IPS DF 19.7 (cell line): ENCODE measurements at regions not wholly inside any gene's neighbourhood (a gene's known extent, or its start where the extent isn't known, plus 50 kb on each side); places are given as distances from the start of the nearest gene placed in this dataset.

ENCODE experiments used
- DNase-seq: peaks from one replicate; pipeline ENCODE4 v3.0.0-alpha.2; 2013; ENCODE audit warnings: low read depth, low spot score

DNA sequence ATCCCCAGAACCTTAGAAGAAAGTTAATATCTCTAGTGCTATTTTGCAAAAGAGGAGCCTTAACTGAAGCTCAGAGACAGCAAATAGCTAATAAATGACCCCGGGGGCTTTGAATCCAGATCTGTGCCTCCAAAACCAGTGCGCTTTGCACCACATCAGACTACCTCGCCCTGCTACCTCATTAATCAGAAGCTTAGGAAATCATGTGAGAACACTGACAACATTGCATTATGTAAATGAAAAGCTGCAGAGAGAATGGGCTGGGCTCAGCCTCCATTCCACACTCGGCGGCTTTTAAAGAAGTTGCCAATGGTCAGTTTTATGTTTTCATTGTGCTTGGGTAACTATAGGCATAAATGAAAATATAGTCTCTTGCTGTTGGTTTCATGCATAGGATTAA is 54.0 kb upstream of the STMND1 start:
- DNase-seq: no peak

GRCh38 chr6:17045581-17046322 is 56.1 kb upstream of the STMND1 start:
- DNase-seq: no peak

- DNase-seq: no peak
Observed at GRCh38 chr6:17043148-17043522, 58.7 kb upstream of the STMND1 start.

- peak; percentile 40 for DNase-seq
Observed at GRCh38 chr6:17042422-17043147, 59.3 kb upstream of the STMND1 start.

DNA sequence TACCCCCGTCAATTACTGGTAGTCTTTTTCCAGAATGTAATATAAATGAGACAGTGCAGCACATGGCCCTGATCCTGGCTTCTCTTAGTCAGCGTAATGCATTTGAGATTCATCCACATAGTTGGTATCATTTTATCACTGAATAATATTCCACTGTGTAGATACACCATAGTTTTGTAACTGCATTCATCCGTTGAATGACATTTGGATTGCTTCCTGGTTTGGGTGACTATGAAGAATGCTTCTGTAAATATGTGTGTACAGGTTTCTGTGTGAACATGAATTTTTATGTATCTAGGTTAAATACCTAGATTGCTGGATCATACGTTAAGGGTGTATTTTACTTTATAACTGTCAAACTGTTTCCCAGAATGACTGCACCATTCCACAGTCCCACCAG is 62.6 kb upstream of the STMND1 start:
- DNase-seq: no peak

DNA sequence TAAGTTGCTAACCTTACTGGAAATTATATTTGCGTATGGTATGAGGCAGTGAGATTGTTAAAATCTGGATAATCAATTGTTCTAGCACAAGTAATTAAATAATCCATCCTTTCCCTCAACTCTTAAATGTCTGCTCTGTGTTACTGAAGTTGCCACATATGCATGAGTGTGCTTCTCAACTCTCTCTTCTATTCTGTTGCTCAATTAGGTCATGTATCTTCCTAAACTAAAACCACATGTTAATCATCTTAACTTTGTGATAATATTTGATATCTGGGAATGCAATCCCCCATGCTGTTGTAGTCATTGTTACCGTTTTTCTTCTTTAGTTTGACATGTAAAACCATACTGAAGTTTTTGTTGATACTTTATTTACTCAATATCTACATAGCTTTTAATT is 63.5 kb upstream of the STMND1 start:
- no peak for DNase-seq

DNA sequence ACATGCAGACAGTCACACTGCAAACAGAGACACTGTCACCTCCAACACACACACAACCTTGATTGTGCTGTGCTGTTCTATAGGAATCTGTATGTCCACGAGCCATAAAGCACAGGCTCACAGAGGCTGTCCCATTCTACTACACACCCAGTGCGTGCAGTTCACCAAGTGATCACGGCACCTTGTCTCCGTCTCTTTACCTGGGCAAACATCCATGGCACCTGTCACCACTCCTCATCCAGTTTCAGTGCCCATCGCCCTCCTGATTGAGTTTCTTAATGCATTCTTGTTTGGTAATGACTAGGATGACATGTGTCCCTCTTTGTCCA is 65.8 kb upstream of the STMND1 start:
- DNase-seq: no peak

GRCh38 chr6:17035257-17036064 is 66.4 kb upstream of the STMND1 start:
- DNase-seq: no peak

DNA sequence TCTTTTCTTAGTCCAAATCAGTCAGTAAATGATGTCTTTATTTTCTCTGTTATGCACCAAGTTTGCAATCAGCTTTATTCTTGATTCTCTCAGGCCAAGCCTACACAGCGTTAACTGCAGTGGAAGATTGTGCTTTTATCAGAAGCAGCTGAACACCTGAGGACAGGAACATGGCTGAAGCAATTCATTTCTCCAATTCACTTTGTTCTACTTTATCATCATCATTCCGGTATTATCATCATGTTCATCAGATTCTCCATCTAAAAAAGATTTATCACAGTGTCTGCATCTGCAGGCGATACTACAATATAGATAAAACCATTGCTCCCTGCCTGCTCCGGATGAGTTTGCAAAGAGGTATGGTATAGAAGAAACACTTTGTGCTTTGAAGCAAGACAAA is 68.1 kb upstream of the STMND1 start:
- DNase-seq: no peak

DNA sequence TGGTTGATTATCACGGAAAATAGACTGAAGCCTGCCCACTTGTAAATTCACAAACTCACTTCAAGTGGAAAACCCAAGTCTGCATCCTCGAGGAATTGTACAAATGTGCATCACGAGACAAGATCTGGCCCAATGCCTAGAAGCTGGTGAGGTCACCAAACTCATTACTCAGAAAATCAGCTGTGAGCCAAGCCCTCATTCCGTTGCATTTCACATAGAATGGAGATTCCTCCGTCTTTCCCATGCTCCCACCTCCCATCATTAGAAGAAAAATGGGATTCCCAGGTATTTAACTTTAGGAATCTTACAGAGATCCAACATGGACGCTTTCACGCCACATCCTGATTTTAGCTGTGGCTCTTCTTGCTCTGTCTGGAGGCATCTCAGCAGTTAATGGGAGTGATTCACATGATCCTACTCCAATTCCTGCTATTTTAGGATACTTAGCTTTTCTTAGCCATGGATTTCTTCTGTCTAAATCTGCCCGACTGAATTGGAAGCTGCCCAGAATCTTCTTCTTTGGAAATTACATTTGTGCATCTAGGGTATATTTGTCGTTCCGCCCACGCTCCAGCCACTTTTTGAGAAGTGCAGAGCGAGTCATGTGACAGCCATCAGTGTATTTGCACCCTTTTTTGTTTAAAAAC is 68.7 kb upstream of the STMND1 start:
- DNase-seq: no peak

DNA sequence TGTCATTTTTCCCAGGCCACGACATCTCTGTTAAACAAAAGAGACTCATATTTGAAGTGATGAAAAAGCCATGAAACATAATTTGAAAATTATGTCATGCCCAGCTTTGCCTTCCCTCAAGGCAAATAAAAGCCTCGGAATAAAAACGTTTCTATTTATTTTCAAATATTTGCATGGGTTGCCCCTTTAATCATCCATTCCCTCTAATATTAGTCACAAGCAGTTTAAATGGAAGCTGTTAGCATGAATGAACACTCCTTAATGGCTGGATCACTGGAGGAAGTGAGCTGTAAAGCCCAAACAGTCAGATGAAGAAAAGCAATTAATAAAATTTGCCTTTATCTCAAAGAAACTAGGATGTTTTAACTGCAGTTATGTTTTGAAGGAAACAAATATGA is 69.3 kb upstream of the STMND1 start:
- no peak for DNase-seq

DNA sequence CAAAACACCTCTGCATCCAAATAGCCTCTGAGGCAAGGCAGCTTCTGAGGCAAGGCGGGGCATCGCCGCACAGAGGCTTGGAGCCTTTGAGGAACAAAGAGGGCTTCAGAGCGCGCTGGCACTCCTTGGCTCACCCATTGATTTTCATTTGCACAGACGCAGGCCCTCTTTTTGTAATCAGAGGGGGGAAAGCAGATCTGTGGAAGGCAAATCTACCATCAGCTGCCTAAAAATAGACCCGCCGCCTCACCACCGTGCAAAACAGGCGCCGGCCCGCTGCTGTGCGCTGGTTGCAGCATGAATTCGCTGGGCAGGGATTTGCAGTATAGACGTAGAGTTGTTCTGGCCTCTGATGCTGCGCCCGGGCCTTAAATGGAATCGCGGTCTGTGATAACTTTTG is 69.9 kb upstream of the STMND1 start:
- no peak for DNase-seq

- DNase-seq: no peak
Observed at GRCh38 chr6:17027441-17027840, 74.4 kb upstream of the STMND1 start.

DNA sequence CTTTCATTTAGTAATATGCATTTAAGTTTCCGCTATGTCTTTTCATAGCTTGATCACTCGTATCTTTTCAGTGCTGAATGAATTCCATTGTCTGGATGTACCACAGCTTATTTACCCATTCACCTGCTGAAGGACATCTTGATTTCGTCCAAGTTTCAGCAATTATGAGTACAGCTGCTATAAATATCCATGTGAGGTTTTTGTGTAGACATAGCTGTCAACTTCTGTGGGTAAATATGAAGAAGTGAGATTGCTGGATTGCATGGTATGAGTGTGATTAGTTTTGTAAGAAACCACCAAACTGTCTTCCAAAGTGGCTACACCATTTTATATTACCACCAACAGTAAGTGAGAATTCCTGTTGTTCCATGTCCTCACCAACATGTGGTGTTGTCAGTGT is 79.2 kb upstream of the STMND1 start:
- DNase-seq: no peak

DNA sequence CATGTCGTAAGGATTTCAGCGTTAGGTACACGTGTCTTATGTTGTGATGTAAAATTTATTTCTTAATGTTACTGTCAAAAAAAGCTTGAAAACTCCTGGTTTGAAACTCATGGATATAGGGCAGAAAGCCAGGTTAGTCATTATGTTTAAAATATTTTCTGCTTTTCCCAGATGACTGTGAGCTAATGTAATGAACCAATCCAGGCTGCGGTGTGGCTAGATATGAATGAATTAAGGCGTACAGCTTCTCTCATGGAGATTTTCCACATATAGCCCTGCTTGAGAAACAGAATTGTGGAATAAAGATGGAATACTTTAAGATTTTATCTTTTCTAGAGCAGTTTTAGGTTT is 80.3 kb upstream of the STMND1 start:
- DNase-seq: no peak

- DNase-seq: no peak
Observed at GRCh38 chr6:17020889-17021538, 80.8 kb upstream of the STMND1 start.

GRCh38 chr6:17018425-17018824 is 83.4 kb upstream of the STMND1 start:
- no peak for DNase-seq

GRCh38 chr6:17017416-17017815 is 84.4 kb upstream of the STMND1 start:
- DNase-seq: no peak

DNA sequence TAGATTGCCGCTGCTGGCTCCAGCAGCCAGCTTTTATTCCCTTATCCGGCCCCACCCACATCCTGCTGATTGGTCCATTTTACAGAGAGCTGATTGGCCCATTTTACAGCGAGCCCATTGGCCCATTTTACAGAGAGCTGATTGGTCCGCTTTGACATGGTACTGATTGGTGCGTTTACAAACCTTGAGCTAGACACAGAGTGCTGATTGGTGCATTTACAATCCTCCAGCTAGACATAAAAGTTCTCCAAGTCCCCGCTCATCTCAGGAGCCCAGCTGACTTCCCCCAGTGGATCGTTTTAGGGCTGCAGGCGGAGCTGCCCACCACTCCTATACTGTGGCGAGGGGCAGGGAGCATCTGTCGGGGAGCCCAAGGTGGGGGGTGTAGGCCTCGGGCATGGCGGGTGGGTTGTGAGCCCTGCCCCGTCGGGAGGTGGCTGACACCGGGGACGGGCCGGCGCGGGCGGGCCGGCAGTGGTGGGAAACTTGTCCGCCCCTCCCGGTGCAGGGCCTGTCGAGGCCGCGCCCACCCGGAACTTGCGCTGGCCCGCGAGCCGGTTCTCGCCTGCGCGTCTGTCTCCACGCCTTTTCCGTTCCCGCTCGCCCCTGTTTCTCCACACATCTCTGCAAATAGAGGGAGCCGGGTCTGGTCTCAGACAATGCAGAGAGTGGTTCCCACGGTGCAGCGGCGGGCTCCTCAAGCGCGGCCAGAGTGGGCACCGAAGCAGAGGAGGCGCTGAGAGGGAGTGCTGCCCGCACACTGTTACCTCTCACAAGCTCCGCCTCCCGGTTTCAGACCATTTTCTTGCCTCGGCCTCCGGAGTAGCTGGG is 86.1 kb upstream of the STMND1 start:
- DNase-seq: no peak

- DNase-seq: no peak
Observed at GRCh38 chr6:17015144-17015543, 86.7 kb upstream of the STMND1 start.

- DNase-seq: no peak
Observed at GRCh38 chr6:17013701-17014100, 88.1 kb upstream of the STMND1 start.
